ENCODE measurements at regions not wholly inside any gene's neighbourhood (a gene's known extent, or its start where the extent isn't known, plus 50 kb on each side); places are given as distances from the start of the nearest gene placed in this dataset.

- H3K4me3 ChIP-seq = no peak overlapping the region
- no peak overlapping the region for H3K27ac ChIP-seq
- H3K9me3 ChIP-seq (ENCODE audit: low read depth, low read length) = no peaks in the 10 kb centered on the region
- H3K9ac ChIP-seq (ENCODE audit: insufficient read length) = no peak overlapping the region
- H3K36me3 ChIP-seq (ENCODE audit: insufficient read depth, low read length) = no peaks in the 10 kb centered on the region
- no peak for DNase-seq (ENCODE audit: low read depth, low spot score)
- TF ChIP-seq POLR2AphosphoS5 (IDR thresholded peaks at IDR 0.05; ENCODE audit: borderline replicate concordance, low read depth, low read length) (no peak), EZH2 (IDR thresholded peaks at IDR 0.05) (no peak)
Observed at GRCh38 chr1:48114596-48115382, 107.7 kb upstream of the SLC5A9 start.

- no peak for TF ChIP-seq EZH2 (IDR thresholded peaks at IDR 0.05)
- no peak for TF ChIP-seq POLR2AphosphoS5 (IDR thresholded peaks at IDR 0.05; ENCODE audit: borderline replicate concordance, low read depth, low read length)
- TF ChIP-seq FOXP2 (optimal IDR thresholded peaks at IDR 0.05; ENCODE audit: control extremely low read depth, extremely low read length, insufficient read depth) = no peak
- H3K9me3 ChIP-seq (ENCODE audit: low read depth, low read length) = no peaks in the 10 kb centered on the region
- H3K4me3 ChIP-seq = no peak overlapping the region
- H3K9ac ChIP-seq (ENCODE audit: insufficient read length) = no peak overlapping the region
- DNase-seq (ENCODE audit: low read depth, low spot score) = peak; percentile 14
- no peaks in the 10 kb centered on the region for H3K36me3 ChIP-seq (ENCODE audit: insufficient read depth, low read length)
- no peak overlapping the region for H3K27ac ChIP-seq
Observed at GRCh38 chr1:48109390-48110013, 112.3 kb upstream of the TRABD2B start.

- Histone ChIP-seq H3K27ac (no peak overlapping the region), H3K4me3 (no peak overlapping the region), H3K36me3 (ENCODE audit: insufficient read depth, low read length) (no peaks in the 10 kb centered on the region), H3K9me3 (ENCODE audit: low read depth, low read length) (no peaks in the 10 kb centered on the region), H3K9ac (ENCODE audit: insufficient read length) (no peak overlapping the region)
- TF ChIP-seq POLR2AphosphoS5 (IDR thresholded peaks at IDR 0.05; ENCODE audit: borderline replicate concordance, low read depth, low read length) (no peak), EZH2 (IDR thresholded peaks at IDR 0.05) (no peak), FOXP2 (optimal IDR thresholded peaks at IDR 0.05; ENCODE audit: control extremely low read depth, extremely low read length, insufficient read depth) (no peak)
- no peak for DNase-seq (ENCODE audit: low read depth, low spot score)
Observed at GRCh38 chr1:48107516-48107915, 110.3 kb upstream of the TRABD2B start.

GRCh38 chr1:48106049-48106448, 108.9 kb upstream of the TRABD2B start:
- Histone ChIP-seq H3K9me3 (ENCODE audit: low read depth, low read length) (no peaks in the 10 kb centered on the region), H3K9ac (ENCODE audit: insufficient read length) (no peak overlapping the region), H3K36me3 (ENCODE audit: insufficient read depth, low read length) (no peaks in the 10 kb centered on the region), H3K27ac (no peak overlapping the region), H3K4me3 (no peak overlapping the region)
- TF ChIP-seq FOXP2 (optimal IDR thresholded peaks at IDR 0.05; ENCODE audit: control extremely low read depth, extremely low read length, insufficient read depth) (no peak), EZH2 (IDR thresholded peaks at IDR 0.05) (no peak), POLR2AphosphoS5 (IDR thresholded peaks at IDR 0.05; ENCODE audit: borderline replicate concordance, low read depth, low read length) (no peak)
- no peak for DNase-seq (ENCODE audit: low read depth, low spot score)

- Histone ChIP-seq H3K27ac (no peak overlapping the region), H3K36me3 (ENCODE audit: insufficient read depth, low read length) (no peaks in the 10 kb centered on the region), H3K9ac (ENCODE audit: insufficient read length) (no peak overlapping the region), H3K9me3 (ENCODE audit: low read depth, low read length) (no peaks in the 10 kb centered on the region), H3K4me3 (no peak overlapping the region)
- TF ChIP-seq POLR2AphosphoS5 (IDR thresholded peaks at IDR 0.05; ENCODE audit: borderline replicate concordance, low read depth, low read length) = no peak
- TF ChIP-seq FOXP2 (optimal IDR thresholded peaks at IDR 0.05; ENCODE audit: control extremely low read depth, extremely low read length, insufficient read depth) = no peak
- no peak for TF ChIP-seq EZH2 (IDR thresholded peaks at IDR 0.05)
- DNase-seq (ENCODE audit: low read depth, low spot score) = no peak
Observed at GRCh38 chr1:48105165-48105564, 108.0 kb upstream of the TRABD2B start.

GRCh38 chr1:48103495-48103894, 106.3 kb upstream of the TRABD2B start:
- no peak for TF ChIP-seq EZH2 (IDR thresholded peaks at IDR 0.05)
- TF ChIP-seq FOXP2 (optimal IDR thresholded peaks at IDR 0.05; ENCODE audit: control extremely low read depth, extremely low read length, insufficient read depth) = no peak
- no peak for TF ChIP-seq POLR2AphosphoS5 (IDR thresholded peaks at IDR 0.05; ENCODE audit: borderline replicate concordance, low read depth, low read length)
- H3K36me3 ChIP-seq (ENCODE audit: insufficient read depth, low read length) = no peaks in the 10 kb centered on the region
- no peaks in the 10 kb centered on the region for H3K9me3 ChIP-seq (ENCODE audit: low read depth, low read length)
- H3K4me3 ChIP-seq = no peak overlapping the region
- H3K27ac ChIP-seq = no peak overlapping the region
- H3K9ac ChIP-seq (ENCODE audit: insufficient read length) = no peak overlapping the region
- DNase-seq (ENCODE audit: low read depth, low spot score) = no peak

GRCh38 chr1:48102766-48103165, 105.6 kb upstream of the TRABD2B start:
- TF ChIP-seq EZH2 (IDR thresholded peaks at IDR 0.05) (no peak), FOXP2 (optimal IDR thresholded peaks at IDR 0.05; ENCODE audit: control extremely low read depth, extremely low read length, insufficient read depth) (no peak), POLR2AphosphoS5 (IDR thresholded peaks at IDR 0.05; ENCODE audit: borderline replicate concordance, low read depth, low read length) (no peak)
- no peak for DNase-seq (ENCODE audit: low read depth, low spot score)

GRCh38 chr1:48099072-48099773, 102.0 kb upstream of the TRABD2B start:
- no peak overlapping the region for H3K27ac ChIP-seq
- DNase-seq (ENCODE audit: low read depth, low spot score) = no peak
- no peaks in the 10 kb centered on the region for H3K9me3 ChIP-seq (ENCODE audit: low read depth, low read length)
- H3K4me3 ChIP-seq = no peak overlapping the region
- no peak overlapping the region for H3K9ac ChIP-seq (ENCODE audit: insufficient read length)
- no peaks in the 10 kb centered on the region for H3K36me3 ChIP-seq (ENCODE audit: insufficient read depth, low read length)
- TF ChIP-seq EZH2 (IDR thresholded peaks at IDR 0.05) (no peak), POLR2AphosphoS5 (IDR thresholded peaks at IDR 0.05; ENCODE audit: borderline replicate concordance, low read depth, low read length) (no peak)

More at GRCh38 chr1:48102766-48103165, 105.6 kb upstream of the TRABD2B start:
- Histone ChIP-seq H3K9ac (ENCODE audit: insufficient read length) (no peak overlapping the region), H3K36me3 (ENCODE audit: insufficient read depth, low read length) (no peaks in the 10 kb centered on the region), H3K27ac (no peak overlapping the region), H3K4me3 (no peak overlapping the region), H3K9me3 (ENCODE audit: low read depth, low read length) (no peaks in the 10 kb centered on the region)

Data from SK-N-MC (cell line).